Liver (tissue), 8 donors: ENCODE measurements at regions not wholly inside any gene's neighbourhood (a gene's known extent, or its start where the extent isn't known, plus 50 kb on each side); places are given as distances from the start of the nearest gene placed in this dataset.

ENCODE experiments used
- DNase-seq: peaks from one replicate; pipeline ENCODE4 v3.0.0-alpha.2; 2017; ENCODE audit warnings: low spot score
- H3K27ac ChIP-seq, 2 donors: one replicate each; pipeline ENCODE4 v1.7.0; 2013; ENCODE audit warnings: inconsistent platforms in 2 of 2, low read length in 2 of 2, control low read depth in 1 of 2, low read depth in 1 of 2, mild to moderate bottlenecking in 1 of 2
- H3K27me3 ChIP-seq, 4 donors: one replicate each; pipeline versions ENCODE4 v1.6.1 to v1.7.0; 2013; ENCODE audit warnings: low read length in 3 of 4, inconsistent platforms in 1 of 4, mild to moderate bottlenecking in 1 of 4, moderate library complexity in 1 of 4; ENCODE audit not compliant: control insufficient read depth in 4 of 4, insufficient read depth in 4 of 4
- H3K36me3 ChIP-seq, 4 donors: one replicate each; pipeline versions ENCODE4 v1.6.1 to v1.7.0; 2013; ENCODE audit warnings: low read length in 3 of 4, mild to moderate bottlenecking in 3 of 4, low read depth in 1 of 4, moderate library complexity in 1 of 4; ENCODE audit not compliant: control insufficient read depth in 4 of 4, insufficient read depth in 3 of 4
- H3K4me1 ChIP-seq, 4 donors: one replicate each; pipeline versions ENCODE4 v1.6.1 to v1.7.0; 2013; ENCODE audit warnings: low read length in 3 of 4, mild to moderate bottlenecking in 3 of 4, moderate library complexity in 1 of 4; ENCODE audit not compliant: control insufficient read depth in 4 of 4, insufficient read depth in 4 of 4
- H3K4me3 ChIP-seq, 3 donors: one replicate each; pipeline versions ENCODE4 v1.6.1 to v1.7.0; 2013; ENCODE audit warnings: low read length in 3 of 3, control low read depth in 1 of 3, low read depth in 1 of 3, mild to moderate bottlenecking in 1 of 3
- H3K9ac ChIP-seq, 2 donors: one replicate each; pipeline ENCODE4 v1.7.0; 2013; ENCODE audit warnings: low read length in 2 of 2, mild to moderate bottlenecking in 2 of 2, moderate library complexity in 2 of 2, control low read depth in 1 of 2, low read depth in 1 of 2
- H3K9me3 ChIP-seq, 4 donors: one replicate each; pipeline versions ENCODE4 v1.6.1 to v1.7.0; 2013; ENCODE audit warnings: low read length in 3 of 4; ENCODE audit not compliant: control insufficient read depth in 4 of 4
- CTCF ChIP-seq: fragments of 150-350 bp; IDR thresholded peaks from 2 replicates; pipeline ENCODE4 v1.5.1; 2017; ENCODE audit warnings: improper control_type of control experiment, low read depth, low read length; ENCODE audit not compliant: missing input control
- EGR1 ChIP-seq, 2 donors: IDR thresholded peaks; 2 replicates each; pipeline ENCODE4 v1.6.1; 2016 to 2018; ENCODE audit warnings: antibody characterized with exemption in 2 of 2, low read depth in 2 of 2
- FOXA1 ChIP-seq: IDR thresholded peaks from 2 replicates; pipeline ENCODE4 v1.6.1; 2016; ENCODE audit warnings: antibody characterized with exemption
- FOXA2 ChIP-seq: IDR thresholded peaks from 2 replicates; pipeline ENCODE4 v1.6.1; 2016; ENCODE audit warnings: antibody characterized with exemption
- GABPA ChIP-seq, 2 donors: IDR thresholded peaks in 1 of 2; conservative IDR thresholded peaks in 1 of 2; 2 replicates each; pipeline ENCODE4 v1.6.1; 2016; ENCODE audit warnings: antibody characterized with exemption in 2 of 2, mild to moderate bottlenecking in 1 of 2, moderate library complexity in 1 of 2
- HNF4A ChIP-seq, 2 donors: conservative IDR thresholded peaks; 2 replicates each; pipeline ENCODE4 v1.6.1; 2016; ENCODE audit warnings: antibody characterized with exemption in 2 of 2, mild to moderate bottlenecking in 2 of 2
- HNF4G ChIP-seq: IDR thresholded peaks from 2 replicates; pipeline ENCODE4 v1.6.1; 2016; ENCODE audit warnings: antibody characterized with exemption
- JUND ChIP-seq, 2 donors: IDR thresholded peaks; 2 replicates each; pipeline ENCODE4 v1.6.1; 2016; ENCODE audit warnings: antibody characterized with exemption in 2 of 2
- NR2F2 ChIP-seq: IDR thresholded peaks from 2 replicates; pipeline ENCODE4 v1.6.1; 2016; ENCODE audit warnings: antibody characterized with exemption
- RAD21 ChIP-seq, 2 donors: IDR thresholded peaks; 2 replicates each; pipeline ENCODE4 v1.6.1; 2016; ENCODE audit warnings: antibody characterized with exemption in 2 of 2, mild to moderate bottlenecking in 2 of 2
- RXRA ChIP-seq, 2 donors: IDR thresholded peaks; 2 replicates each; pipeline ENCODE4 v1.6.1; 2017 to 2018; ENCODE audit warnings: antibody characterized with exemption in 2 of 2, mild to moderate bottlenecking in 1 of 2
- SP1 ChIP-seq: IDR thresholded peaks from 2 replicates; pipeline ENCODE4 v1.6.1; 2018; ENCODE audit warnings: antibody characterized with exemption, mild to moderate bottlenecking
- YY1 ChIP-seq: IDR thresholded peaks from 2 replicates; pipeline ENCODE4 v1.6.1; 2016; ENCODE audit warnings: antibody characterized with exemption, mild to moderate bottlenecking
- ZBTB33 ChIP-seq: IDR thresholded peaks from 2 replicates; pipeline ENCODE4 v1.6.1; 2016; ENCODE audit warnings: antibody characterized with exemption
- WGBS: extraction: QIAGEN DNeasy Blood & Tissue Kit; methylation state at CpG from one replicate; pipeline ENCODE4 v1.1.7; 2013; 5-methylcytosine and 5-hydroxymethylcytosine counted together
- TF ChIP-seq, protein P1 (sequence below): IDR thresholded peaks from 2 replicates; pipeline ENCODE4 v1.6.1; 2016; ENCODE audit warnings: antibody characterized with exemption
- TF ChIP-seq, protein P2 (sequence below): IDR thresholded peaks from 2 replicates; pipeline ENCODE4 v1.6.1; 2016; ENCODE audit warnings: antibody characterized with exemption
- TF ChIP-seq, protein P3 (sequence below): IDR thresholded peaks from 2 replicates; pipeline ENCODE4 v1.6.1; 2016; ENCODE audit warnings: antibody characterized with exemption, mild to moderate bottlenecking
- donor health status: healthy.
- donor health status: healthy.
- donor health status: healthy.
- donor health status: healthy.
- donor health status: healthy.

DNA sequence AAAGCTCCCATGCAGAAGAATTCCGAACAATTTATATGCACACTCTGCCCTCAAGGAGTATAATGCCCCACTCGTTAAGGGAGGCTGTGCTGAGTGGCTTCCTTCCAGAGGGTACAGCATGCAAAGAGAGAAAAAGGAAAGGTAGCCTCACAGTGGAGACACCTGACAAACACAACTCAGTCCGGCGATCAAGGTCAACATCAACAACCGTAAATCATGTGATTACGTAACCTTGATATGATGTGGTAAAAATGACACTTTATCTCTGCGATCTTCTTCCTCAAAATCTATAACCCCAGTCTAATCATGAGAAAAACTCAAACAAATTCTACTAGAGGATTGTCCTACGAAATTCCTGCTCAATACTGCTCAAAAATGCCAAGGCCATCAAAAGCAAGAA lies 400.5 kb upstream of the CCDC196 start:
- Histone ChIP-seq H3K27ac (no peak overlapping the region), H3K27me3 (no peaks in the 10 kb centered on the region), H3K36me3 (no peaks in the 10 kb centered on the region), H3K4me1 (no peaks in the 10 kb centered on the region), H3K9ac (no peak overlapping the region), H3K4me3 (no peak overlapping the region), H3K9me3 (no peaks in the 10 kb centered on the region)
- no peak for DNase-seq
- WGBS: 68% methylated on average over 8 of the region's 8 CpGs
- TF ChIP-seq NR2F2: no peak
- TF ChIP-seq HNF4G: no peak
- TF ChIP-seq EGR1 (IDR thresholded peaks at IDR 0.05; ENCODE audit: low read depth in 2 of 2): no peak
- TF ChIP-seq, protein P1, sequence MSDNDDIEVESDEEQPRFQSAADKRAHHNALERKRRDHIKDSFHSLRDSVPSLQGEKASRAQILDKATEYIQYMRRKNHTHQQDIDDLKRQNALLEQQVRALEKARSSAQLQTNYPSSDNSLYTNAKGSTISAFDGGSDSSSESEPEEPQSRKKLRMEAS: no peak
- no peak for TF ChIP-seq RAD21 (IDR thresholded peaks at IDR 0.05)
- no peak for TF ChIP-seq CTCF
- TF ChIP-seq, protein P2, sequence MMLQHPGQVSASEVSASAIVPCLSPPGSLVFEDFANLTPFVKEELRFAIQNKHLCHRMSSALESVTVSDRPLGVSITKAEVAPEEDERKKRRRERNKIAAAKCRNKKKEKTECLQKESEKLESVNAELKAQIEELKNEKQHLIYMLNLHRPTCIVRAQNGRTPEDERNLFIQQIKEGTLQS: no peak
- TF ChIP-seq, protein P3, sequence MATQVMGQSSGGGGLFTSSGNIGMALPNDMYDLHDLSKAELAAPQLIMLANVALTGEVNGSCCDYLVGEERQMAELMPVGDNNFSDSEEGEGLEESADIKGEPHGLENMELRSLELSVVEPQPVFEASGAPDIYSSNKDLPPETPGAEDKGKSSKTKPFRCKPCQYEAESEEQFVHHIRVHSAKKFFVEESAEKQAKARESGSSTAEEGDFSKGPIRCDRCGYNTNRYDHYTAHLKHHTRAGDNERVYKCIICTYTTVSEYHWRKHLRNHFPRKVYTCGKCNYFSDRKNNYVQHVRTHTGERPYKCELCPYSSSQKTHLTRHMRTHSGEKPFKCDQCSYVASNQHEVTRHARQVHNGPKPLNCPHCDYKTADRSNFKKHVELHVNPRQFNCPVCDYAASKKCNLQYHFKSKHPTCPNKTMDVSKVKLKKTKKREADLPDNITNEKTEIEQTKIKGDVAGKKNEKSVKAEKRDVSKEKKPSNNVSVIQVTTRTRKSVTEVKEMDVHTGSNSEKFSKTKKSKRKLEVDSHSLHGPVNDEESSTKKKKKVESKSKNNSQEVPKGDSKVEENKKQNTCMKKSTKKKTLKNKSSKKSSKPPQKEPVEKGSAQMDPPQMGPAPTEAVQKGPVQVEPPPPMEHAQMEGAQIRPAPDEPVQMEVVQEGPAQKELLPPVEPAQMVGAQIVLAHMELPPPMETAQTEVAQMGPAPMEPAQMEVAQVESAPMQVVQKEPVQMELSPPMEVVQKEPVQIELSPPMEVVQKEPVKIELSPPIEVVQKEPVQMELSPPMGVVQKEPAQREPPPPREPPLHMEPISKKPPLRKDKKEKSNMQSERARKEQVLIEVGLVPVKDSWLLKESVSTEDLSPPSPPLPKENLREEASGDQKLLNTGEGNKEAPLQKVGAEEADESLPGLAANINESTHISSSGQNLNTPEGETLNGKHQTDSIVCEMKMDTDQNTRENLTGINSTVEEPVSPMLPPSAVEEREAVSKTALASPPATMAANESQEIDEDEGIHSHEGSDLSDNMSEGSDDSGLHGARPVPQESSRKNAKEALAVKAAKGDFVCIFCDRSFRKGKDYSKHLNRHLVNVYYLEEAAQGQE: no peak

- H3K4me1 ChIP-seq: no peaks in the 10 kb centered on the region
- H3K27ac ChIP-seq: no peak overlapping the region
- H3K4me3 ChIP-seq: no peak overlapping the region
- H3K9me3 ChIP-seq: no peaks in the 10 kb centered on the region
- no peak overlapping the region for H3K9ac ChIP-seq
- 62% methylated on average over 4 of the region's 4 CpGs for WGBS
- no peaks in the 10 kb centered on the region for H3K36me3 ChIP-seq
- no peak for DNase-seq
- H3K27me3 ChIP-seq: no peaks in the 10 kb centered on the region
- TF ChIP-seq ZBTB33: no peak
- TF ChIP-seq YY1: no peak
- no peak for TF ChIP-seq HNF4G
- TF ChIP-seq FOXA1: no peak
- TF ChIP-seq EGR1 (IDR thresholded peaks at IDR 0.05; ENCODE audit: low read depth in 2 of 2): no peak
- no peak for TF ChIP-seq CTCF
- TF ChIP-seq NR2F2: no peak
- TF ChIP-seq RXRA (IDR thresholded peaks at IDR 0.05): no peak
- TF ChIP-seq GABPA (IDR thresholded peaks at IDR 0.05 in 1 of 2, conservative IDR thresholded peaks at IDR 0.05 in 1 of 2): no peak
- TF ChIP-seq JUND (IDR thresholded peaks at IDR 0.05): no peak
- TF ChIP-seq HNF4A (conservative IDR thresholded peaks at IDR 0.05): no peak
- TF ChIP-seq FOXA2: no peak
- TF ChIP-seq RAD21 (IDR thresholded peaks at IDR 0.05): no peak
- TF ChIP-seq, protein P2: no peak
- TF ChIP-seq, protein P3: no peak
- no peak for TF ChIP-seq SP1
- TF ChIP-seq, protein P1: no peak
Observed at GRCh38 chr14:66087231-66087630, 398.9 kb upstream of the CCDC196 start.
